ENCODE measurements at regions not wholly inside any gene's neighbourhood (a gene's known extent, or its start where the extent isn't known, plus 50 kb on each side); places are given as distances from the start of the nearest gene placed in this dataset.
"Not testable (repeated sequence)": the region's sequence is repeated elsewhere in the genome, so short reads cannot be mapped to it uniquely, and the experiment has no call there.

DNA sequence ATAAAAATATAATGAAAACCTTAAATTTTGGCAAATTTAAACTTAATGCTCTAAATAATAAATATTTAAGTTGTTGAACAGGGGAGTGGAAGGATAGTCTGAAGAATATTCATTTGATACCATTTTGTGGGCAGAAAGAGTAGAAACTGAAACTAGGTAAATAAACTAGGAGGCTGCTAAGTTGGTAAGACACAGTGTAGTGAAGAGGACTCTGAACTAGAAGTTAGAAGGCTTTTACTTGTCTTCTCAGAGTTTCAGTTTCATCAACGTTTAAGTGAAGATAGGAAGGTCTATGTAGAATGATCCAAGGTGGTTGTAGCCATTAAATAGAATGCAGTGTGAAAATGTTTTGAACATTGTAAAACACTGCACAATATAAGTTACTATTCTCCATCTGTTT lies 516.9 kb downstream of the AMY1C start:
- Histone ChIP-seq H3K27ac (ENCODE audit: low read length) (no peak overlapping the region), H3K4me3 (ENCODE audit: low read length in 2 of 2) (no peak overlapping the region), H3K4me1 (ENCODE audit: control insufficient read depth, insufficient read depth, low read length) (no peaks in the 10 kb centered on the region)

GRCh38 chr1:104288322-104288721 lies 538.6 kb downstream of the AMY1C start:
- H3K4me3 ChIP-seq (ENCODE audit: low read length in 2 of 2), result not testable (repeated sequence)

More for the DNA sequence above, 516.9 kb downstream of the AMY1C start:
- Histone ChIP-seq H3K27me3 (ENCODE audit: control insufficient read depth in 1 of 2, insufficient read depth in 2 of 2, low read length in 2 of 2) (no peaks in the 10 kb centered on the region), H3K9me3 (ENCODE audit: control insufficient read depth in 2 of 2, low read length in 2 of 2) (no peaks in the 10 kb centered on the region), H3K36me3 (ENCODE audit: control insufficient read depth in 2 of 2, insufficient read depth in 2 of 2, low read length in 2 of 2) (no peaks in the 10 kb centered on the region), H3K9ac (ENCODE audit: low read length in 2 of 2) (no peak overlapping the region)

DNA sequence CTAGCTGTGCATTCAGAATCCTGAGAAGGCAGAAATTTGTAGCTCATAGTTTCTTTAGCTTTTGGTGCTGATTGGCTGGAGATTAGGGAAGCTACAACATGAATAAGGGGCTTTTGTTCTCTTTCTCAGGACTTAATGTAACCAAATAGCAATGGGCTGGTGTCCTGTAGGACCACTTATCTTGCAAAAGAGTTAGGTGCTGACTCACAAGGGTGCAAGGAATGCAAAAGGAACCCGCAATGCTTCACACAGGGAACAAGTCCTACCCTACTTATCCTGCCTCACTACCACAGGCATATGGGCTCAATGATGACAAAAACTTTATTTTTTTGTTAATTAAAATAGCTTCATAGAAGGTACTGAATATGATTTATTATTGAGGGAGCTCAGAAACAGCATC lies 541.5 kb downstream of the AMY1C start:
- Histone ChIP-seq H3K4me1 (ENCODE audit: control insufficient read depth, insufficient read depth, low read length) (no peaks in the 10 kb centered on the region), H3K4me3 (ENCODE audit: low read length in 2 of 2) (no peak overlapping the region), H3K9me3 (ENCODE audit: control insufficient read depth in 2 of 2, low read length in 2 of 2) (no peaks in the 10 kb centered on the region), H3K27me3 (ENCODE audit: control insufficient read depth in 1 of 2, insufficient read depth in 2 of 2, low read length in 2 of 2) (no peaks in the 10 kb centered on the region), H3K9ac (ENCODE audit: low read length in 2 of 2) (no peak overlapping the region), H3K36me3 (ENCODE audit: control insufficient read depth in 2 of 2, insufficient read depth in 2 of 2, low read length in 2 of 2) (no peaks in the 10 kb centered on the region), H3K27ac (ENCODE audit: low read length) (no peak overlapping the region)

More at GRCh38 chr1:104288322-104288721, 538.6 kb downstream of the AMY1C start:
- H3K36me3 ChIP-seq (ENCODE audit: control insufficient read depth in 2 of 2, insufficient read depth in 2 of 2, low read length in 2 of 2); H3K27me3 ChIP-seq (ENCODE audit: control insufficient read depth in 1 of 2, insufficient read depth in 2 of 2, low read length in 2 of 2); H3K9ac ChIP-seq (ENCODE audit: low read length in 2 of 2); H3K9me3 ChIP-seq (ENCODE audit: control insufficient read depth in 2 of 2, low read length in 2 of 2); H3K4me1 ChIP-seq (ENCODE audit: control insufficient read depth, insufficient read depth, low read length); H3K27ac ChIP-seq (ENCODE audit: low read length): not testable (repeated sequence)

- no peaks in the 10 kb centered on the region for H3K36me3 ChIP-seq (ENCODE audit: control insufficient read depth in 2 of 2, insufficient read depth in 2 of 2, low read length in 2 of 2)
- H3K27me3 ChIP-seq (ENCODE audit: control insufficient read depth in 1 of 2, insufficient read depth in 2 of 2, low read length in 2 of 2), result no peaks in the 10 kb centered on the region
- no peak overlapping the region for H3K9ac ChIP-seq (ENCODE audit: low read length in 2 of 2)
- H3K4me1 ChIP-seq (ENCODE audit: control insufficient read depth, insufficient read depth, low read length), result no peaks in the 10 kb centered on the region
- H3K9me3 ChIP-seq (ENCODE audit: control insufficient read depth in 2 of 2, low read length in 2 of 2), result no peaks in the 10 kb centered on the region
- no peak overlapping the region for H3K4me3 ChIP-seq (ENCODE audit: low read length in 2 of 2)
- no peak overlapping the region for H3K27ac ChIP-seq (ENCODE audit: low read length)
Observed at GRCh38 chr1:104294259-104294658, 544.6 kb downstream of the AMY1C start.

GRCh38 chr1:104295511-104295910 lies 545.8 kb downstream of the AMY1C start:
- Histone ChIP-seq H3K36me3 (ENCODE audit: control insufficient read depth in 2 of 2, insufficient read depth in 2 of 2, low read length in 2 of 2) (no peaks in the 10 kb centered on the region), H3K27ac (ENCODE audit: low read length) (no peak overlapping the region), H3K4me1 (ENCODE audit: control insufficient read depth, insufficient read depth, low read length) (no peaks in the 10 kb centered on the region), H3K27me3 (ENCODE audit: control insufficient read depth in 1 of 2, insufficient read depth in 2 of 2, low read length in 2 of 2) (no peaks in the 10 kb centered on the region), H3K4me3 (ENCODE audit: low read length in 2 of 2) (no peak overlapping the region), H3K9ac (ENCODE audit: low read length in 2 of 2) (no peak overlapping the region), H3K9me3 (ENCODE audit: control insufficient read depth in 2 of 2, low read length in 2 of 2) (no peaks in the 10 kb centered on the region)

GRCh38 chr1:104309673-104310072 lies 560.0 kb downstream of the AMY1C start:
- no peaks in the 10 kb centered on the region for H3K9me3 ChIP-seq (ENCODE audit: control insufficient read depth in 2 of 2, low read length in 2 of 2)
- no peaks in the 10 kb centered on the region for H3K4me1 ChIP-seq (ENCODE audit: control insufficient read depth, insufficient read depth, low read length)
- H3K36me3 ChIP-seq (ENCODE audit: control insufficient read depth in 2 of 2, insufficient read depth in 2 of 2, low read length in 2 of 2), result no peaks in the 10 kb centered on the region
- no peak overlapping the region for H3K9ac ChIP-seq (ENCODE audit: low read length in 2 of 2)
- H3K27me3 ChIP-seq (ENCODE audit: control insufficient read depth in 1 of 2, insufficient read depth in 2 of 2, low read length in 2 of 2), result no peaks in the 10 kb centered on the region
- H3K27ac ChIP-seq (ENCODE audit: low read length), result no peak overlapping the region
- no peak overlapping the region for H3K4me3 ChIP-seq (ENCODE audit: low read length in 2 of 2)

DNA sequence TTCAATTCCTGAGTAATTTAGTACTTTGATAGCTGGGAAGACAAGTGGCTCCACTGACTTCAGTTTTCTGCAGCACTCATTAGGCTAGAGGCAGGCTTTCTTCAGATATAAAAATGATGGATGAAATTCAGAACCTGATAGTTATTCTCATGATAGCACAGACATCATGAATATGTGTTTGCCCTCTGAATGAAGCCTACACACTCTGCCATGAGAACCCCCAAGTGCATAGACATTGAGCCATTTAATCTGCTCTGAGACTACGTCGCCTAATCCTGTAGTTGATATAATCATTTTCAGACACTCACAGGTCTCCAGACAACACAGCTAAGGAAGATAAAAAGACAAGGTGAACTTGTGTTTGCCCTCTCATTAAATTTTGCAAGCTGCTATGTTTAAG lies 566.1 kb downstream of the AMY1C start:
- no peaks in the 10 kb centered on the region for H3K9me3 ChIP-seq (ENCODE audit: control insufficient read depth in 2 of 2, low read length in 2 of 2)
- H3K27ac ChIP-seq (ENCODE audit: low read length), result no peak overlapping the region
- no peak overlapping the region for H3K9ac ChIP-seq (ENCODE audit: low read length in 2 of 2)
- H3K4me3 ChIP-seq (ENCODE audit: low read length in 2 of 2), result no peak overlapping the region
- H3K4me1 ChIP-seq (ENCODE audit: control insufficient read depth, insufficient read depth, low read length), result no peaks in the 10 kb centered on the region
- no peaks in the 10 kb centered on the region for H3K27me3 ChIP-seq (ENCODE audit: control insufficient read depth in 1 of 2, insufficient read depth in 2 of 2, low read length in 2 of 2)
- H3K36me3 ChIP-seq (ENCODE audit: control insufficient read depth in 2 of 2, insufficient read depth in 2 of 2, low read length in 2 of 2), result no peaks in the 10 kb centered on the region

GRCh38 chr1:104322131-104322530 lies 572.4 kb downstream of the AMY1C start:
- H3K4me1 ChIP-seq (ENCODE audit: control insufficient read depth, insufficient read depth, low read length), result no peaks in the 10 kb centered on the region
- H3K9me3 ChIP-seq (ENCODE audit: control insufficient read depth in 2 of 2, low read length in 2 of 2), result no peaks in the 10 kb centered on the region
- no peak overlapping the region for H3K27ac ChIP-seq (ENCODE audit: low read length)
- H3K36me3 ChIP-seq (ENCODE audit: control insufficient read depth in 2 of 2, insufficient read depth in 2 of 2, low read length in 2 of 2), result no peaks in the 10 kb centered on the region
- no peak overlapping the region for H3K9ac ChIP-seq (ENCODE audit: low read length in 2 of 2)
- H3K27me3 ChIP-seq (ENCODE audit: control insufficient read depth in 1 of 2, insufficient read depth in 2 of 2, low read length in 2 of 2), result no peaks in the 10 kb centered on the region
- no peak overlapping the region for H3K4me3 ChIP-seq (ENCODE audit: low read length in 2 of 2)

GRCh38 chr1:104329278-104329677 lies 579.6 kb downstream of the AMY1C start:
- Histone ChIP-seq H3K27me3 (ENCODE audit: control insufficient read depth in 1 of 2, insufficient read depth in 2 of 2, low read length in 2 of 2) (no peaks in the 10 kb centered on the region), H3K27ac (ENCODE audit: low read length) (no peak overlapping the region), H3K9me3 (ENCODE audit: control insufficient read depth in 2 of 2, low read length in 2 of 2) (no peaks in the 10 kb centered on the region), H3K36me3 (ENCODE audit: control insufficient read depth in 2 of 2, insufficient read depth in 2 of 2, low read length in 2 of 2) (no peaks in the 10 kb centered on the region), H3K4me1 (ENCODE audit: control insufficient read depth, insufficient read depth, low read length) (no peaks in the 10 kb centered on the region), H3K9ac (ENCODE audit: low read length in 2 of 2) (no peak overlapping the region), H3K4me3 (ENCODE audit: low read length in 2 of 2) (no peak overlapping the region)

DNA sequence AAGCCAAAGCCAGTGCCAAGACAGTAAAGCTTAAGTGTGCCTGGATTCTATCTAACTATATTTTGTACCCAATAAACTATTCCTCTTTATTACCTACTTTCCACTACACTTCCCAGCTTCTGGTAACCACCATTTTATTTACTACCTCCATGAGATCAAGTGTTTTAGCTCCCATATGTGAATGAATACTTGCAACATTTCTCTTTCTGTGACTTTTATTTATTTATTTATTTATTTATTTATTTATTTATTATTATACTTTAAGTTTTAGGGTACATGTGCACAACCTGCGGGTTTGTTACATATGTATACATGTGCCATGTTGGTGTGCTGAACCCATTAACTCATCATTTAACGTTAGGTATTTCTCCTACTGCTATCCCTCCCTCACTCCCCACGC lies 582.1 kb downstream of the AMY1C start:
- Histone ChIP-seq H3K36me3 (ENCODE audit: control insufficient read depth in 2 of 2, insufficient read depth in 2 of 2, low read length in 2 of 2) (no peaks in the 10 kb centered on the region), H3K4me1 (ENCODE audit: control insufficient read depth, insufficient read depth, low read length) (no peaks in the 10 kb centered on the region), H3K4me3 (ENCODE audit: low read length in 2 of 2) (no peak overlapping the region), H3K9me3 (ENCODE audit: control insufficient read depth in 2 of 2, low read length in 2 of 2) (no peaks in the 10 kb centered on the region), H3K27ac (ENCODE audit: low read length) (no peak overlapping the region), H3K27me3 (ENCODE audit: control insufficient read depth in 1 of 2, insufficient read depth in 2 of 2, low read length in 2 of 2) (no peaks in the 10 kb centered on the region), H3K9ac (ENCODE audit: low read length in 2 of 2) (no peak overlapping the region)

DNA sequence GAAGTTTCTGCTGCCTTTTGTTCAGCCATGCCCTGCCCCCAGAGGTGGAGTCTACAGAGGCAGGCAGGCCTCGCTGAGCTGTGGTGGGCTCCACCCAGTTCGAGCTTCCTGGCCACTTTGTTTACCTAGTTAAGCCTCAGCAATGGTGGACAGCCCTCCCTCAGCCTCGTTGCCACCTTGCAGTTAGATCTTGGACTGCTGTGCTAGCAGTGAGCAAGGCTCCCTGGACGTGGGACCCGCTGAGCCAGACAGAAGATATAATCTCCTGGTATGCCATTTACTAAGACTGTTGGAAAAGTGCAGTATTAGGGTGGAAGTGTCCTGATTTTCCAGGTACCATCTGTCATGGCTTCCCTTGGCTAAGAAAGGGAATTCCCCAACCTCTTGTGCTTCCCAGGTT lies 588.2 kb downstream of the AMY1C start:
- not testable (repeated sequence) for H3K4me1 ChIP-seq (ENCODE audit: control insufficient read depth, insufficient read depth, low read length); H3K27ac ChIP-seq (ENCODE audit: low read length); H3K4me3 ChIP-seq (ENCODE audit: low read length in 2 of 2); H3K36me3 ChIP-seq (ENCODE audit: control insufficient read depth in 2 of 2, insufficient read depth in 2 of 2, low read length in 2 of 2); H3K9ac ChIP-seq (ENCODE audit: low read length in 2 of 2); H3K9me3 ChIP-seq (ENCODE audit: control insufficient read depth in 2 of 2, low read length in 2 of 2); H3K27me3 ChIP-seq (ENCODE audit: control insufficient read depth in 1 of 2, insufficient read depth in 2 of 2, low read length in 2 of 2)

- no peaks in the 10 kb centered on the region for H3K9me3 ChIP-seq (ENCODE audit: control insufficient read depth in 2 of 2, low read length in 2 of 2)
- no peak overlapping the region for H3K27ac ChIP-seq (ENCODE audit: low read length)
- no peaks in the 10 kb centered on the region for H3K36me3 ChIP-seq (ENCODE audit: control insufficient read depth in 2 of 2, insufficient read depth in 2 of 2, low read length in 2 of 2)
- no peak overlapping the region for H3K9ac ChIP-seq (ENCODE audit: low read length in 2 of 2)
- no peaks in the 10 kb centered on the region for H3K27me3 ChIP-seq (ENCODE audit: control insufficient read depth in 1 of 2, insufficient read depth in 2 of 2, low read length in 2 of 2)
- H3K4me1 ChIP-seq (ENCODE audit: control insufficient read depth, insufficient read depth, low read length), result no peaks in the 10 kb centered on the region
- H3K4me3 ChIP-seq (ENCODE audit: low read length in 2 of 2), result no peak overlapping the region
Observed at GRCh38 chr1:104341944-104342343, 592.2 kb downstream of the AMY1C start.

Measured in stomach smooth muscle (tissue), 2 donors.